Smooth muscle cell (in vitro differentiated cells): ENCODE measurements at regions not wholly inside any gene's neighbourhood (a gene's known extent, or its start where the extent isn't known, plus 50 kb on each side); places are given as distances from the start of the nearest gene placed in this dataset.
A peak's percentile ranks its signal among the peaks of the same experiment; 100 is the strongest.
"Not testable (repeated sequence)": the region's sequence is repeated elsewhere in the genome, so short reads cannot be mapped to it uniquely, and the experiment has no call there.

Experiments
- DNase-seq: peaks from one replicate; lab custom pipeline; 2025; ENCODE audit not compliant: unreplicated experiment; lab: John Stamatoyannopoulos, UW
- H2AFZ ChIP-seq: fragments of 200-600 bp; sonication (generic); 2 replicates; pipeline ENCODE4 v1.6.0; 2016; ENCODE audit warnings: antibody characterized with exemption, low read depth, mild to moderate bottlenecking
- H3F3A ChIP-seq: fragments of 200-600 bp; sonication (generic); 2 replicates; pipeline ENCODE4 v1.6.0; 2017; ENCODE audit warnings: antibody characterized with exemption, low read depth
- H3K27ac ChIP-seq: fragments of 200-600 bp; sonication (generic); 2 replicates; pipeline ENCODE4 v1.5.1; 2016; ENCODE audit warnings: low read depth, mild to moderate bottlenecking
- H3K27me3 ChIP-seq: fragments of 200-600 bp; sonication (generic); 2 replicates; pipeline ENCODE4 v1.6.1; 2016; ENCODE audit warnings: low read depth, mild to moderate bottlenecking
- H3K36me3 ChIP-seq: fragments of 200-600 bp; sonication (generic); 2 replicates; pipeline ENCODE4 v1.5.1; 2016; ENCODE audit warnings: low read depth
- H3K4me1 ChIP-seq: fragments of 200-600 bp; sonication (generic); 2 replicates; pipeline ENCODE4 v1.5.1; 2016; ENCODE audit warnings: low read depth
- H3K4me2 ChIP-seq: fragments of 200-600 bp; sonication (generic); 2 replicates; pipeline ENCODE4 v1.6.0; 2016; ENCODE audit warnings: mild to moderate bottlenecking
- H3K4me3 ChIP-seq: fragments of 200-600 bp; sonication (generic); 2 replicates; pipeline ENCODE4 v1.5.1; 2016; ENCODE audit warnings: mild to moderate bottlenecking
- H3K79me2 ChIP-seq: fragments of 200-600 bp; sonication (generic); 2 replicates; pipeline ENCODE4 v1.6.0; 2016; ENCODE audit warnings: low read depth, mild to moderate bottlenecking
- H3K9ac ChIP-seq: fragments of 200-600 bp; sonication (generic); 2 replicates; pipeline ENCODE4 v1.6.0; 2016; ENCODE audit warnings: low read depth
- H3K9me3 ChIP-seq: fragments of 200-600 bp; sonication (generic); replicated peaks from 2 replicates; pipeline ENCODE4 v1.5.1; 2016; ENCODE audit warnings: low read depth
- H4K20me1 ChIP-seq: fragments of 200-600 bp; sonication (generic); 2 replicates; pipeline ENCODE4 v1.6.0; 2016; ENCODE audit warnings: low read depth
- WGBS: methylation state at CpG from one replicate; pipeline ENCODE4 v1.1.7; 2016; ENCODE audit warnings: low lambda C conversion rate; 5-methylcytosine and 5-hydroxymethylcytosine counted together
- TF ChIP-seq, protein P1 (sequence below): fragments of 200-600 bp; sonication (generic); IDR thresholded peaks from 2 replicates; pipeline ENCODE4 v1.5.1; 2017; ENCODE audit warnings: borderline replicate concordance, mild to moderate bottlenecking, antibody characterized with exemption; ENCODE audit not compliant: insufficient read depth, poor library complexity, severe bottlenecking

GRCh38 chr16:75862098-75862386, 135.8 kb upstream of the CPHXL start:
- TF ChIP-seq, protein P1, sequence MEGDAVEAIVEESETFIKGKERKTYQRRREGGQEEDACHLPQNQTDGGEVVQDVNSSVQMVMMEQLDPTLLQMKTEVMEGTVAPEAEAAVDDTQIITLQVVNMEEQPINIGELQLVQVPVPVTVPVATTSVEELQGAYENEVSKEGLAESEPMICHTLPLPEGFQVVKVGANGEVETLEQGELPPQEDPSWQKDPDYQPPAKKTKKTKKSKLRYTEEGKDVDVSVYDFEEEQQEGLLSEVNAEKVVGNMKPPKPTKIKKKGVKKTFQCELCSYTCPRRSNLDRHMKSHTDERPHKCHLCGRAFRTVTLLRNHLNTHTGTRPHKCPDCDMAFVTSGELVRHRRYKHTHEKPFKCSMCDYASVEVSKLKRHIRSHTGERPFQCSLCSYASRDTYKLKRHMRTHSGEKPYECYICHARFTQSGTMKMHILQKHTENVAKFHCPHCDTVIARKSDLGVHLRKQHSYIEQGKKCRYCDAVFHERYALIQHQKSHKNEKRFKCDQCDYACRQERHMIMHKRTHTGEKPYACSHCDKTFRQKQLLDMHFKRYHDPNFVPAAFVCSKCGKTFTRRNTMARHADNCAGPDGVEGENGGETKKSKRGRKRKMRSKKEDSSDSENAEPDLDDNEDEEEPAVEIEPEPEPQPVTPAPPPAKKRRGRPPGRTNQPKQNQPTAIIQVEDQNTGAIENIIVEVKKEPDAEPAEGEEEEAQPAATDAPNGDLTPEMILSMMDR, result no peak
- Histone ChIP-seq H3F3A (no peaks in the 10 kb centered on the region), H4K20me1 (no peaks in the 10 kb centered on the region), H3K4me1 (no peaks in the 10 kb centered on the region), H3K79me2 (no peaks in the 10 kb centered on the region), H3K36me3 (no peaks in the 10 kb centered on the region), H2AFZ (no peak overlapping the region), H3K4me3 (no peak overlapping the region), H3K27ac (no peak overlapping the region), H3K27me3 (no peaks in the 10 kb centered on the region), H3K4me2 (peak overlapping the region; percentile 33), H3K9me3 (no peaks in the 10 kb centered on the region), H3K9ac (no peak overlapping the region)
- DNase-seq, result no peak
- 86% methylated on average over 8 of the region's 8 CpGs for WGBS

GRCh38 chr16:75864243-75864642, 138.0 kb upstream of the CPHXL start:
- no peaks in the 10 kb centered on the region for H3K27me3 ChIP-seq
- WGBS, result 96% methylated on average over 1 of the region's 1 CpG
- no peaks in the 10 kb centered on the region for H3K4me1 ChIP-seq
- no peak overlapping the region for H2AFZ ChIP-seq
- H3K27ac ChIP-seq, result no peak overlapping the region
- H3F3A ChIP-seq, result no peaks in the 10 kb centered on the region
- no peaks in the 10 kb centered on the region for H3K36me3 ChIP-seq
- H3K79me2 ChIP-seq, result no peaks in the 10 kb centered on the region
- no peak overlapping the region for H3K9ac ChIP-seq
- H3K4me3 ChIP-seq, result no peak overlapping the region
- H3K9me3 ChIP-seq, result no peaks in the 10 kb centered on the region
- H4K20me1 ChIP-seq, result no peaks in the 10 kb centered on the region
- TF ChIP-seq, protein P1, result no peak
- no peak overlapping the region for H3K4me2 ChIP-seq
- no peak for DNase-seq

DNA sequence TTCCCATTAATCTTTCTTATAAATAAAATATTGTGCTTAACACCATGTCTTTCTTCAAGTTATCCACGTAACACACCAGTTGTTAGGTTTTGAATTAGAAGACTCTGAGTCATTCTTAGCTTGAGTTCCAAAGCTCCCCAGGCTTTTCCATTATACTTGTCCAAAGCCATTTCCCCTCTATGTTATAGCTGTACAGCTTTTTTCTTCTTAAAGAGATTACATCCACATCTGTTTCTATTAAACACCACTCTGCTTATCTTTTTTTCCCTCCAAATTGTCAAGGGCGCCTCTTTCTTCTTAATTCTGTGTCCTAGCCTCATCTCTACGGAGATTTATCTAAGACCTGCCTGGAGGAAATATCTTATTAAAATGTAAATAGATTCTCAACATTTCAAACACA, 139.4 kb upstream of the CPHXL start:
- H3K27ac ChIP-seq, result no peak overlapping the region
- H3K27me3 ChIP-seq, result no peaks in the 10 kb centered on the region
- H2AFZ ChIP-seq, result no peak overlapping the region
- no peak overlapping the region for H3K4me3 ChIP-seq
- WGBS, result 35% methylated on average over 3 of the region's 3 CpGs
- H3K36me3 ChIP-seq, result no peaks in the 10 kb centered on the region
- no peaks in the 10 kb centered on the region for H4K20me1 ChIP-seq
- H3K4me2 ChIP-seq, result peak overlapping the region; percentile 54
- no peak overlapping the region for H3K9ac ChIP-seq
- no peaks in the 10 kb centered on the region for H3F3A ChIP-seq
- no peaks in the 10 kb centered on the region for H3K79me2 ChIP-seq
- no peaks in the 10 kb centered on the region for H3K9me3 ChIP-seq
- DNase-seq, result no peak
- TF ChIP-seq, protein P1, result no peak
- no peaks in the 10 kb centered on the region for H3K4me1 ChIP-seq

GRCh38 chr16:75868636-75869632, 142.6 kb upstream of the CPHXL start:
- Histone ChIP-seq H3K27ac (no peak overlapping the region), H3K27me3 (no peaks in the 10 kb centered on the region), H3K9ac (no peak overlapping the region), H3F3A (no peaks in the 10 kb centered on the region), H4K20me1 (no peaks in the 10 kb centered on the region), H3K79me2 (no peaks in the 10 kb centered on the region), H3K4me1 (no peaks in the 10 kb centered on the region), H3K36me3 (no peaks in the 10 kb centered on the region), H3K9me3 (no peaks in the 10 kb centered on the region), H3K4me2 (no peak overlapping the region), H2AFZ (no peak overlapping the region), H3K4me3 (no peak overlapping the region)
- TF ChIP-seq, protein P1, result no peak
- no peak for DNase-seq
- WGBS, result 61% methylated on average over 9 of the region's 9 CpGs

DNA sequence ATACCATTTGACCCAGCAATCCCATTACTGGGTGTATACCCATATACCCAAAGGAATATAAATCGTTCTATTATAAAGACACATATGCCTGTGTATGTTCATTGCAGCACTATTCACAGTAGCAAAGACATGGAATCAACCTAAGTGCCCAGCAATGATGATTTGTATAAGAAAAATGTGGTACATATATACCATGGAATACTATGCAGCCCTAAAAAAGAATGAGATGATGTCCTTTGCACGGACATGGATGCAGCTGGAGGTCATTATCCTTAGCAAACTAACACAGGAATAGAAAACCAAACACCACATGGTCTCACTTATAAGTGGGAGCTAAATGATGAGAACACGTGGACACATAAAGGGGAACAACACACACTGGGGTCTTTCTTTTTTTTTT, 155.0 kb upstream of the CPHXL start:
- WGBS, result 92% methylated on average over 3 of the region's 3 CpGs
- H3K27ac ChIP-seq, H3K4me2 ChIP-seq, H2AFZ ChIP-seq, DNase-seq, H3K79me2 ChIP-seq, H3K4me1 ChIP-seq, H3K9ac ChIP-seq, H3K9me3 ChIP-seq, H3K27me3 ChIP-seq, H3K4me3 ChIP-seq, H3K36me3 ChIP-seq, H3F3A ChIP-seq, H4K20me1 ChIP-seq: not testable (repeated sequence)
